ENCODE measurements at regions not wholly inside any gene's neighbourhood (a gene's known extent, or its start where the extent isn't known, plus 50 kb on each side); places are given as distances from the start of the nearest gene placed in this dataset.
A peak's percentile ranks its signal among the peaks of the same experiment; 100 is the strongest.

GRCh38 chr13:99892866-99893504 lies 78.6 kb downstream of the ZIC5 start:
- no peak for DNase-seq

GRCh38 chr13:99892196-99892613 lies 79.4 kb downstream of the ZIC5 start:
- peak; percentile 58 for DNase-seq

GRCh38 chr13:99886706-99887105 lies 84.9 kb downstream of the ZIC5 start:
- DNase-seq: no peak

GRCh38 chr13:99884913-99885312 lies 86.7 kb downstream of the ZIC5 start:
- no peak for DNase-seq

GRCh38 chr13:99883805-99884204 lies 87.8 kb downstream of the ZIC5 start:
- no peak for DNase-seq

DNA sequence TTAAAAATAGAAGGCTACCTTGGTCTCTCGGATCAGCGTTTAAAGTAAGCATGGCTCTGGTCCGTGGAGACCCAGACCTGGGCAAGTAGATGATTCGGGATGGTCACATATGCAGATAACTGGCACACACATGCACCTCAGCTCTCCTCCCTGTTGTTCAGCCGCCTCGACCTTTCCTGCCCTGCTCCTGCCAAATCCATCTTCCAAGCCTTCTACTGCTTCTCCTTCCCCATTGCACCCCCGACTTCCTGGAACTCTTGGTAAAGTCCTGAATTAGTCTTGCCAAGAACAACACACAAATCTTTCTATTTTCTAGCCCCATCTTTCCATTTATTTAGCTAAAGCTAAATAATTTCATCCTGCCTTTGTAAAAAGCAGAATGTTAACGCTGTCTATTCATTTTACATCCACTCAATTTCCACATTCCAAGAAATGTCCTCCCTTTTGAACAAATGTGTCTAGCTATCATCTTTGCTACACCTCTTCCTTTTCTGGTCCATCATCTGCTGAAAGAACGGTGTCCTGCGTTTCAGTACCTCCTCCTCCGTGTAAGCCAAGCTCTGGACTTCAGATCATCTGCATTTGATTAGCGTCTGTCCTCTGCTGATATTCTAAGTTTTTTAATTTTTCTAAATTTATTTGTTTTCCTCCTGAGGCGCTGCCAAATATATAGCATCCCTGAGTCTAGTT lies 92.5 kb downstream of the ZIC5 start:
- no peak for DNase-seq

GRCh38 chr13:99876651-99877050 lies 94.9 kb downstream of the ZIC5 start:
- DNase-seq: no peak

DNA sequence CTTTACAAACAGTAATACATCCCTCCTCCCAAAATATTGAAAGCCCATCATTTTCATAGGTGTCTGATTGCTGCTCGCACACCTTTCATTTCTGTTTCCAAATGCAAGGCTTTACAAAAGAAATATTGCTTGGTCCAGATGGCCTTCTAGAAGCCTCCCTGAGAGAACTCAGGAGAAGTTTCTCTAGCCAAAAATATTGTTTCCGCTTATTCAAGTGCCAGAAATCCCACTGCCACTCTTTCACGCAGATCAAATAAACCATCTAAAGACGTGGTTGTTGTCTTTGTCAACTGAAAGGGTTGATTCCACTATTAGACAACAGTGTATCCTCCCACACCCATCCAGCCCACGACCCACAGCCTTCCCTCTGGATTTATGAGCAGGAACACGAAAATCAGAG lies 96.2 kb downstream of the ZIC5 start:
- DNase-seq: no peak

GRCh38 chr13:99873832-99874430 lies 97.6 kb downstream of the ZIC5 start:
- DNase-seq: no peak

GRCh38 chr13:99873141-99873540 lies 98.4 kb downstream of the ZIC5 start:
- DNase-seq: no peak

DNA sequence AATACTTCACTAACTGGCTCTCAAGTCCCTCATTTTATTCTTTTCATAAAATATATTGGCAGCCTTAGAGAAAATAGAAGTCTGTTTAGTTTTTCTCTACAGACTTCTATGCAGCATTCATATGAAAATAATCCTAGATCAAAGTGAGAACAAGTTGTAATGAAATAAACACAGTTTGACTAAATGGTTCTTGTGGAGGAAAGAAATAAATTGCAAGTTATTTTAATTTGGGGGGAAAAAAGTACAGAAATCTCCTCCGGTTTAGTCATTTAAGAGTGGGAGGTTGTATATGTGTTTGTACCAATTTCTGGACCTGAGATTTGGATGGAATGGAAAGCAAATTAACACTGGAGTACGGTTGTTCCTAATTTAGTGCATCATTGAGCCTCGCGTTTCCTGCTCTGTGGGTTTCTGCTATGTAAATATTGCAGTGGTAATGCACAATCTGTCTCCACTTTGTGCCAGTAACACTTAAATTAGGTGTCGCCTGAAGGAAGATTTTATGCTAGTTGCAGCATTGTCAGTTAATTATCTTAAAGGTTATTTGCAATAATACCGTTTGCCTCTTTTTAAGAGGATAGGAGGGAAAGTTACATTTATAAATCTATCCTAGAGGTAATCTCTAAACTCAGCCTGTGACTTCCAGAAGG lies 100.2 kb downstream of the ZIC5 start:
- peak; percentile 75 for DNase-seq

- no peak for DNase-seq
Observed at GRCh38 chr13:99870541-99870940, 101.0 kb downstream of the ZIC5 start.

DNA sequence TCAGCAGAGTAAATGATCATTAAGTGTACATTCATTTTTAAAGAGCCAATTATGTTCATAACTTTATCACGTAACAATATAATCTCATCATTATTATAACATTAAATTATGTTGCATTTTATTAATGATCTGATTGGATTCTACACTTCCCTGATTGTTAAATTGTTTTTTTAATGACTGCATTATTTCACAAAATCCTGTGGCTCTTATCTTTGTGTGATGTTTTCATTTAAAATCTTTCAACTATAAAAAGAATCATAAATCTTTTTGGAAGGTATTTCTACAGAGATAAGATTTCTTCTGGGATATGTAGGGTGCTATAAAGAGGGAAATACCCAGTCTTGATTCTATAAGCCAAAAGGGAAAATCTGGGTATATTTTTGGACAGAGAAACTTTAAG lies 101.7 kb downstream of the ZIC5 start:
- no peak for DNase-seq

- no peak for DNase-seq
Observed at GRCh38 chr13:99868767-99869166, 102.8 kb downstream of the ZIC5 start.

- DNase-seq: no peak
Observed at GRCh38 chr13:99867535-99868257, 103.9 kb downstream of the ZIC5 start.

- DNase-seq: no peak
Observed at GRCh38 chr13:99866781-99867180, 104.8 kb downstream of the ZIC5 start.

DNA sequence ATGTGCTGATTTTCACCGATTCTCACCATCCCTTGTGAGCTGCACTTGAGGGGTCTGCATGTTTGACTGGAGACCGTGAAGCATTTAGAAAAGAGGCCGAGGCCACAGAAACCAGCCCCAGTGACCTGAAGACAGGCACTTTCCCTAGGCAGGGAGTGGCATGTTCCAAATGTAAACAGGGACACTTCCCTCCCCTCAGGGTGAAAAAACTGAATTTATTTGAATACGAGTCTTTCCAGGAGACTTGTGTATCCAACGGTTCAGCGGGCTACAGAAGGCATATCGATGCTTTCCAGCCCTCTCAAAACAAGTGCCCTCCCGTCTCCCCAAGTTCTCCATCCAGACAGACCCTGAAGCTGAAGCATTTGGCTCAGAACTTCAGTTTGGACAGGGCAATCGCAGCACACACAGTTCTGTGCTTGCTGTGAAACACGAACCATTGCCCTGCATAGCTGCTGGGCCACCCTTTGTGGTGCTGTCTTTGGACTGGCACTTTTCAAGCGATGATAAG lies 106.1 kb downstream of the ZIC5 start:
- DNase-seq: no peak

DNA sequence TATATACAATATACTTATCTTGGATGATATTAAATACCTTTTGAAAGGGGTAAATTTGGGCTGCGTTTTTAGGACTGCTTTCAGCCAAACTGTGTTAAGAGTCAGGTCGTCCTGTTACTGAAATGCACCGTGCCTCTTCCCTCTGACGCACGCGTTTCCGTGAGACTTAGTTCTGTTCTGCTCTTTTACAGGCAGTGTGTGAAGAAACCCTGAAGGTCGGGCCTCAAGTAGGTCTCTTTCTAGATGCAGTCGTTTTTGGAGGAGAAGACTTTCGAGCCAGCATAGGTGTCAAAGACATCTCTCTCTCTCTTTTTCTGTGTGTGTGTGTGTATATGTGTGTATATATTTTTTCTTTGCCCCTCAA lies 107.0 kb downstream of the ZIC5 start:
- no peak for DNase-seq

- DNase-seq: no peak
Observed at GRCh38 chr13:99863789-99864626, 107.6 kb downstream of the ZIC5 start.

DNA sequence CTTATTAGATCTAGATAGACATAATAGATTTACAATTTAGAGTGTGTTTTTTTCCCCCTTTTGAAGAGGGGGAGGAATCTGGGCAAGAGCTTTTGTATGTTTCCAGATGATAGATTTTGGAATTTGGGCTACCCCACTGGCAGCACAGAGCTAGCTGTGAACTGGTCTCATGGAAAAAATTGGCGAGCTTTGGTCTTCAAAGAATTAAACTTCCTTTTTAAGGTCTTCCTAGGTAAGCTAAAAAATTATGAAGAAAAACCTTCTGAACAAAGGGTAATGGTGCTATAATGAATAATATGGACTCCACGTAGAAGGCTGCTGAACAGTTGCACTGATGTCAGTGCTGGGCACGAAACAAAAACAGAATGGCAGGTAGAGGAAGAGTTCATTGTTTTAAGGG lies 109.3 kb downstream of the ZIC5 start:
- DNase-seq: no peak

- DNase-seq: no peak
Observed at GRCh38 chr13:99861771-99862170, 109.8 kb downstream of the ZIC5 start.

DNA sequence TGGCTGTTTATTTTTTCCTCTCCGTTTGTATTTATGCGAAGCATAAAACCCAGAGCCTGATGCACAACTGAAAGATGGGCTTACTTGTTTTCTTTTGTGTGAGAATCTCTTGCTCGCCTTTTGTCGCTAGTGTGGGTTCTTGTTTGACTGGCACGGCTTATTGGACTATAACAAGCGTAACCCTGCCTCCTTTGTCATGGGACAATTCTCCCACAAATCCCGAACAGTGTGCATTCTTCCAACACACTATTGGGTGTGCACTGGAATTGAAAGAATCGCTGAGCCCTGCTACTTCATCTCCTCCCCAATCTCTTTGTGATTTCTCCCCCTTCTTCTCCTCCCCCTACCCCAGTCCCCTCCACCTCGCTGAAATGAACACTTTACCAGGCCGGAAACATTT lies 110.8 kb downstream of the ZIC5 start:
- DNase-seq: no peak
